ENCODE measurements at regions not wholly inside any gene's neighbourhood (a gene's known extent, or its start where the extent isn't known, plus 50 kb on each side); places are given as distances from the start of the nearest gene placed in this dataset.

- Histone ChIP-seq H3K4me3 (peak overlapping the region; percentile 89), H3K36me3 (0 out of 2 replicates have a peak, but pooled peaks cover 9% of the 10 kb centered on the region), H3K27me3 (no peaks in the 10 kb centered on the region), H3K4me1 (peaks cover 58% of the 10 kb centered on the region), H3K4me2 (peak overlapping the region; percentile 89), H3K9me3 (no peaks in the 10 kb centered on the region), H4K20me1 (peaks cover 95% of the 10 kb centered on the region), H3K9ac (peak overlapping the region; percentile 97), H3K27ac (peak overlapping the region; percentile 96)
- no peak for TF ChIP-seq Cebpa-rat (IDR thresholded peaks at IDR 0.05)
Measured at GRCh38 chr13:50080203-50080910, 65.1 kb downstream of the KCNRG start.

DNA sequence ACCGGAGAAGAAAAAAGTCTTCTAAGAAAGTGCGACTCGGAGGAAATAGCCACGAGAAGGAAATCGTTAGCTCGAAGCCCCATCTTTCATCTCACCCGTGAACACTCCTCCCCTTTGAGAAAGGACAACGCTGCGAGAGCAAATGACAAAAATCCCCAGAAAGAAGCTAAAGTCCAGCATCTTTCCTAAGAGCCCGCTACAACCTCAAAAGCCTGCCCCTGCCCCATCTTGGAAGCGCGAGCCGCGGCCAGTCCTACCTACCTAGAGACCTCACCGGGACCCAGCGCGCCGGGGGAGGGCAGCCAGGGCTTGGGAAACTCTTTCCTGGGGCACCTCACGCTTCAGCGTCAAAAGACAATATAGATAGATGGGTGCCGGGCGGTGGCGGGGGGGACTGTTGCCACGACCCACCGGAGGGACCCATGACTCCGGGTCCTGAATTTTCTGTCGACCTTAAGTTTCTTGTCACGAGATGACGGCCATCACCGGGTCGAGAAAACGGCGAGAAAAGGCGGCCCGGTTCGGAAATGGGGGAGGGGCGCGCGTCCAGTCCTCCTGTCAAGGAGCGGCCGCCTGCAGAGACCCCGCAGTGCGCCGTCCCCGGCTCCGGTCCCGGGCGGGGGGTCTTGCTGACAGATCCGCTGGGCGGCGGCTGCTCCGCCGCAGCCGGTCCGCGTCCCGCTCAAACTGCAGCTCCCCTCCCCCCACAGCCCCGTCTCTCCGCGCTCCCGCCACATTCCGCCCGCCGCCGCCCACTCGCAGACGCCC is 65.9 kb downstream of the KCNRG start:
- Histone ChIP-seq H3K9me3 (no peaks in the 10 kb centered on the region), H3K36me3 (0 out of 2 replicates have a peak, but pooled peaks cover 4% of the 10 kb centered on the region), H4K20me1 (peaks cover 95% of the 10 kb centered on the region), H3K27ac (peak overlapping the region; percentile 96), H3K9ac (peak overlapping the region; percentile 97), H3K4me3 (peak overlapping the region; percentile 89), H3K27me3 (no peaks in the 10 kb centered on the region), H3K4me2 (peak overlapping the region; percentile 89), H3K4me1 (peaks cover 57% of the 10 kb centered on the region)
- TF ChIP-seq Cebpa-rat (IDR thresholded peaks at IDR 0.05) = no peak

DNA sequence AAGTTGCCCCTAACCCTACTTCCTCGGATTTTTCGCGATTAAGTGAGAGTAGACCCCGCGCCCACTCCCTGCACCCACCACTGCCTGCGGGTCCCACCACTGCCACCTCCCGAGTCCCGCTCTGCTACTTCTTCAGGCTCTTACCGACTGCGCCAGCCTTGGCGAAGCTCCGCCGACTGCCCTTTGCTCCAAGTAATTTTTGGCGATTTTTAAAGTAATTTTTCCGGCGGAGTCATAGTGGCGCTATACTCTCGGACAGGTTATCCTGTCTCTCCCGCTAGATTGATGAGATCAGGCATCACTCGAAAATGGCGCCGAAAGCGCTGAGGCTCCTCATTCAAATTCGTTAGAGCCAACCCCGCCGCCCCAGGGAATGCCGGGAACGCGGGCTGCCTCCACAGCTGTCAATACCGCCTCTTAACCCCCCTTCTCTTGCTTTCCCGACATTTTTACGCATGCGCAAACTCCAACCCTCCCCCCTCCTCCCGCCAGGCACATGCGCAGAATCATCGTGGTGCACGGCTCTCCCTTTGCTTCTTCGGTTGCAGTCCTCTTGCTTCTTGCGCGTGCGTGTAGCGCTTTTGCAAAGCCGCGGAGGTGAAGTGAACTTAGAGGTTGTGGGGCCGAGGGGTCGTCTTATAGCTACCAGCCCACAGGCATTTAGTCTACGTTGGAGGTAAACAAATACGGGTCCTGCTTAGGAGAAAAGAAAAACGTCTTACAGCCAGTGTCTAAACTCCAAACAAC is 66.6 kb downstream of the KCNRG start:
- TF ChIP-seq Cebpa-rat (IDR thresholded peaks at IDR 0.05) = no peak
- H3K4me1 ChIP-seq = peaks cover 57% of the 10 kb centered on the region

DNA sequence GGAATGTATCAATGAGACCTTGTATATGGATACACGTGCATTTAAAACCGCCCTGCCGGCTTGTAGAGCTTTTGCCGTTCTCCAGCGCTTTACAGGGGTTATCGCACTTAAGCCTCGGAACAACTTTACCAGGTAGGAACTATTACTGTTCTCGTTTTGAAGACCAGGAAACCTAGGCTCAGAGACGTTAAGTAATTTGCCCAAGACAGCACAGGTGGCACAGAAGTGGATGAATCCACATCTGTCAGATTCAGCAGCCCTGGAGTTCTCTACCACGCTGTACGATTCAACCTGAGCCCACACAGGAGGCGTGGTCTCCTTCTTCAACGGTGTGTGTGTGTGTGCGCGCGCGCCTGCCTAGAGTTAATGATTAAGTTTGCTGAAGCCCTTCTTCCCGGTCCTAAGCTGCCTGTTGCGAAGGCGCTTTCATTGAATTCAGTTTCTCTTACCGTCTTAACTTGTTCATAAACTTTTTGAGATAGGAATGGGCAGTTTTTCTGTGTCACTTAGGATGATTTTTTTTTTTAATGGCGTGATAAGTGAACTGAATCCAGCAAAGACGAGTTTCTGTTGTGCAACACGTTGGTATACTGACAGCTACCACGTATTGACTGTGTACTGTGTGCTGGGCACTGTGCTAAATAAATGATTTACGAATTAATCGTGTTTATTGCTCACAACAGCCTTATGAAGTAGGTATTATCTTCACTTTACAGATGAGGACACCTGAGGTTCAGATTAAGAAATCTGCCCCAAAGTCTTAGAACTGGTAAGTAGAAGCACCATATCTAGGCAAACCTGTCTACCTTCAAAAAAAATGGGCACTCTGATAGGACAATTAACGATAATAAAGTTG is 67.4 kb downstream of the KCNRG start:
- Histone ChIP-seq H3K27me3 (no peaks in the 10 kb centered on the region), H3K4me1 (peaks cover 51% of the 10 kb centered on the region), H3K36me3 (peaks cover 18% of the 10 kb centered on the region; the same call in 1 of the 2 replicates), H3K9me3 (no peaks in the 10 kb centered on the region), H3K4me2 (peak overlapping the region; percentile 83), H3K27ac (peak overlapping the region; percentile 77), H4K20me1 (peaks cover 97% of the 10 kb centered on the region), H3K9ac (peak overlapping the region; percentile 97), H3K4me3 (peak overlapping the region; percentile 89)
- peak; percentile 34; the same call in 1 of the 2 replicates for TF ChIP-seq Cebpa-rat (IDR thresholded peaks at IDR 0.05)

More for the DNA sequence above, 66.6 kb downstream of the KCNRG start:
- no peaks in the 10 kb centered on the region for H3K27me3 ChIP-seq
- peak overlapping the region; percentile 89 for H3K4me2 ChIP-seq
- no peaks in the 10 kb centered on the region for H3K9me3 ChIP-seq
- peak overlapping the region; percentile 96 for H3K27ac ChIP-seq
- H3K4me3 ChIP-seq = peak overlapping the region; percentile 89
- peaks cover 10% of the 10 kb centered on the region; the same call in 1 of the 2 replicates for H3K36me3 ChIP-seq
- H3K9ac ChIP-seq = peak overlapping the region; percentile 97
- peaks cover 95% of the 10 kb centered on the region for H4K20me1 ChIP-seq

DNA sequence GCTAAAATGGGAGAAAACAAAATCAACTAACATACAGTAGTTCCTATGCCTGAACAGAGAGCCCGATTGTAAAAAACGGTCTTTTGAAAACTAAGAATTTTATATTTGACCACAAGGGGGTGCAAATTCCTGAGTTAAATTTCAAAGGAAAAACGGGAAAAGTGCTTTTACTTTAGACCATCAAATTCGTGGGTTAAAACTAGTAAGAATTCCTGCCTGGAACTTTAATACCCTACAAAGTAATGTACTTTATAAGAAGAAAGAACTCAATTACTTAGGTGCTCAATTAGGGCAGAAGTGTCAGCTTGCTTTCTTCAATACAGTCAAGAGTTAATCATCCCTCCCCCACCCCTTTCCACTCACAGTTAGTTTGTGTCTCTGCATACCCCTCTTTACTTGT is 69.8 kb downstream of the KCNRG start:
- Histone ChIP-seq H3K9ac (no peak overlapping the region), H3K4me1 (peaks cover 38% of the 10 kb centered on the region), H4K20me1 (peaks cover 97% of the 10 kb centered on the region), H3K4me2 (peak overlapping the region; percentile 83), H3K36me3 (peaks cover 26% of the 10 kb centered on the region; the same call in 1 of the 2 replicates), H3K27me3 (no peaks in the 10 kb centered on the region), H3K4me3 (no peak overlapping the region), H3K27ac (no peak overlapping the region), H3K9me3 (no peaks in the 10 kb centered on the region)
- no peak for TF ChIP-seq Cebpa-rat (IDR thresholded peaks at IDR 0.05)

- no peak overlapping the region for H3K4me3 ChIP-seq
- H3K4me1 ChIP-seq = peaks cover 44% of the 10 kb centered on the region
Measured at GRCh38 chr13:50089633-50090032, 74.4 kb downstream of the KCNRG start.

DNA sequence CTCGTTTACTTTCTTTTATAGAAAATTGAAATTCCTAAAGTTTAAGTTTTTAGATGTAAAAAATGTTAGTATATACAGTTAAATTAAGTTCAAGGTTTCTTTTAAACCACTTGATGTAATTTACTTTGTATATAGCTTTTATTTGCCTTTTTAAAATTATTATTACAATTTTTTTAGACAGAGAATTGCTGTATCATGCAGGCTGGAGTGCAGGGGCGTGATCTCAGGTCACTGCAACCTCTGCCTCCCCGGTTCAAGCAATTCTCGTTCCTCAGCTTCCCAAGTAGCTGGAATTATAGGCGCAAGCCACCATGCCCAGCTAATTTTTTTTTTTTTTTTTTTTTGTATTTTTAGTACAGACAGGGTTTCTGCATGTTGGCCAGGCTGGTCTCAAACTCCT is 75.0 kb downstream of the KCNRG start:
- peaks cover 100% of the 10 kb centered on the region for H4K20me1 ChIP-seq
- no peak overlapping the region for H3K9ac ChIP-seq
- H3K4me2 ChIP-seq = no peak overlapping the region
- peaks cover 58% of the 10 kb centered on the region; the same call in 1 of the 2 replicates for H3K36me3 ChIP-seq
- no peaks in the 10 kb centered on the region for H3K9me3 ChIP-seq
- no peak overlapping the region for H3K4me3 ChIP-seq
- peaks cover 38% of the 10 kb centered on the region for H3K4me1 ChIP-seq
- H3K27ac ChIP-seq = no peak overlapping the region
- no peaks in the 10 kb centered on the region for H3K27me3 ChIP-seq
- TF ChIP-seq Cebpa-rat (IDR thresholded peaks at IDR 0.05) = no peak

More at GRCh38 chr13:50089633-50090032, 74.4 kb downstream of the KCNRG start:
- H3K9me3 ChIP-seq = no peaks in the 10 kb centered on the region
- no peak overlapping the region for H3K4me2 ChIP-seq
- no peaks in the 10 kb centered on the region for H3K27me3 ChIP-seq
- TF ChIP-seq Cebpa-rat (IDR thresholded peaks at IDR 0.05) = no peak
- H3K27ac ChIP-seq = no peak overlapping the region
- H3K36me3 ChIP-seq = peaks cover 54% of the 10 kb centered on the region; the same call in 1 of the 2 replicates
- peaks cover 100% of the 10 kb centered on the region for H4K20me1 ChIP-seq
- H3K9ac ChIP-seq = no peak overlapping the region

GRCh38 chr13:50094615-50095293 is 79.5 kb downstream of the KCNRG start:
- peaks cover 22% of the 10 kb centered on the region for H3K4me1 ChIP-seq
- no peak overlapping the region for H3K4me3 ChIP-seq
- H3K9ac ChIP-seq = no peak overlapping the region
- H3K9me3 ChIP-seq = peaks cover 22% of the 10 kb centered on the region
- no peak overlapping the region for H3K27ac ChIP-seq
- TF ChIP-seq Cebpa-rat (IDR thresholded peaks at IDR 0.05) = no peak
- no peak overlapping the region for H3K4me2 ChIP-seq
- peaks cover 100% of the 10 kb centered on the region for H4K20me1 ChIP-seq
- H3K27me3 ChIP-seq = no peaks in the 10 kb centered on the region
- H3K36me3 ChIP-seq = peaks cover 78% of the 10 kb centered on the region

Data from BLaER1 (cell line).